GM19467 (cell line): ENCODE measurements at regions not wholly inside any gene's neighbourhood (a gene's known extent, or its start where the extent isn't known, plus 50 kb on each side); places are given as distances from the start of the nearest gene placed in this dataset.
"Not testable (repeated sequence)": the region's sequence is repeated elsewhere in the genome, so short reads cannot be mapped to it uniquely, and the experiment has no call there.

ENCODE experiments used
- ATAC-seq: cut with Tn5 transposase; IDR thresholded peaks from one replicate; pipeline ENCODE4 v1.9.1; 2021; ENCODE audit warnings: mild to moderate bottlenecking, moderate library complexity; ENCODE audit not compliant: unreplicated experiment

DNA sequence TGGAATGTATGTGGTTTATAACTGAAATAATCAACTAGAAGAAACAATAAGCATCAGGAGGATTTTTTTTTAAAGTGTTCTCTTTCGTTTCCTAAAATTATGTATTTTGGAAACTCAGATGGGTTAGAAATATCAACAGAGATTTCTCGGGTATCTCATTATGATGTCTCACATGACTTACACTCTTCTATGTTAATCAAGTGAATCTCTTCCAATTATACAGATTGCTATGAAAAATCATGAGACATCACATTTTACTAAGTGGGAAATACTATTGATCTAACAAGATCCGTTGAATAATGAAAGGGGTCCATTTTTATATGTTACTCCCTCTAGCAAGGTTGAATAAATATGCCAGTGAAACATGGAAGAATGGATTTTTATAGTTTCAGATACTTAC, 54.7 kb upstream of the NRIP1 start:
- no peak for ATAC-seq

DNA sequence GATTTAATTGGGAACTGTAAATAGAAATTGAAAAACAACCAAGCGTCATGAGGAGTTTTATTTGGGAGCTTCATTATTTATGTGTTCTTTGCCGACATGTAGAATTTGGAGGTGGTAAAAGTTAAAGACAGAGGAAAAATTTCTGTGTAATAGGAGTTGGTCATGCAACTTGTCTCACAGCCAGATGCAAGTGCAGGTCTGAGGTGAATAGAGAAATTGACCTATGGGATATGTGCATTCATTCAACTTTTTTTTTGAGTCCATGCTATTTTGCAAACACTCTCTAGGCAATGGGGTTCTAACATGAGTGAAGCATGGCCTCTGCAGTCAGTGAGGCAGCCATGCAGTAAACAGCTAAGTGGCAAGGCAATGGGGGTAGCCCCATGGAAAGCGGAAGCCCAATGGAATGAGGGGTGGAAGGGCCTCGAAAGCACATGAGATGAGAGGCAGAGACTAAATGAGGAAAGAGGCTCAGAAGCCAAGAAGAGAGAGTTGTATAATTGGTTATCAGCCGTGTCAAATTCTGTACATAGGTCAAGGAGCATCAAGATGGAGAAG, 56.4 kb upstream of the NRIP1 start:
- ATAC-seq = no peak

DNA sequence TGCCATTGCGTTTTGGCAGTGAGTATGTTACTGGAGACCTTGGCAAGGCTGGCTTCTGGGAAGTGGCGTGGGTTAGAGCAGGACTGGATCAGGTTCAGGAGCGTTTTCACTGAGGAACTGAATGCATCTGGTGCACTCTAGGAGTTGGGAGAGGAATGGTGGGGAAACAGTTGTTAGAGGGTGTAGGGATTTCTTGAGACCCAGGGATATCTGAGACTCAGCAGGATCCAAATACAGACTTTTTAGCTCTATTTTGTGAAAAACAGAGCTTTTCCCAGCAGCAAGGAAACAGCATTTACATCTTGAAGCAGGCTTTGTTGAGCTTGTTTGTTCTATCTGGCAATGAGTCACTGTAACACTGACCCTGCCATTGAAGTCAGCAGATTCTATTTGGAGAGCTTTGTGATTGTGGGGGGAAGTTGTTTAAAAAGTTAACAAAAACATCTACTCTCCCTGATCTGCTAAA, 56.9 kb upstream of the NRIP1 start:
- no peak for ATAC-seq

DNA sequence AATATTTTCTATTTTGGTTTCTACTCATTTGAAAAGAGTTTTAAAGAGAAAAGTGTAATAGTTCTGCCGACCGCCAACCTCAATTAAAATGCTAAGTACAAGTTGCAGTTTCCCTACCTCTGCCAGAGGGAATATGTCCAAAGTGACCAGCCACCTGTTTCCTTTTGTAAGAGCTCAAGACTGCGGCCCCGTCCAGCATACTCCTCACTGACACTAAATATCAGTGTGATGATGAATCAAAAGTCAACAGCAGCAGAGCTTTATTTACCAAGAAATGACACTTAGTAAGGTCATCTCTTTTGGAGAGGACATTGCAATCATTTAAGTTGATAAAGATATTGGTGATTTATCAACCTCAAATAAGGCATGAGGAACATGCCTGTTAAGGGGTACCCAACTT, 57.4 kb upstream of the NRIP1 start:
- ATAC-seq = no peak

DNA sequence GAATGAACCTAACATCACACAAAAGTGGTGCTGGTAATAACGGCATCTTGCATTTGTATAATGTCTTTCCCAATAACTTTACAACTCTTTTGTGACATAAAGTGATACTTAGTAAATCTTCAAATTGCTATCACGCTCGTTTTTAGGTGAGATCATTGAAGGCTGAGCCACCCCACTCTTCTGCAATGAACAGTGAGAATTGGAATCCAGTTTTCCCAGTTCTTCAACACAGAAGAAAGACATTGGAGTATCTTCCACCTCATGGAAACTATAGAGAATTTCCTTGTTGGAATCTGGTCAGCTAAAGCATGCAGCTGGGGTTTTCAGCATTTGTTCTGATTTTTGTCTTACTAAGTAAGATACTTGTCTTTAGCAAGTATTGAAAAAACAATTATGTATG, 59.9 kb upstream of the NRIP1 start:
- ATAC-seq = no peak

DNA sequence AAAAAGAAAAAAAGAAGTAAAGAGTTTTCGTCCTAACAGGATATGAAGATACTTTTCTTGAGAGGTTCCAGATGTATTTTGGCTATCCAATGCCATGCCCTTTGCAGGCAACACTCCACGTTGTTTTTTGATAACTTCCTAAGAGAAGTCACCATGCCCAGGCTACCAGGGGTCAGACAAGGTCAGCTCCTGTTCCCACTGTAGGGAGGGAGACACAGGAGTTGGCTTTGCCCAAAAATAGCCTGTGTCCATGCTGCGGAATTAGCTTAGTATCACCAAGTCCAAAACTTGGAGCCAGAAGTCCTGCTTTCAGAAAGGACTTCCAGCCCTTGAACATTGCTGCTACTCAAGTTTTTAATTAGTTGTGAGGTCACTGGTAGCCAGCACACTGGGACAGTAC, 62.1 kb upstream of the NRIP1 start:
- no peak for ATAC-seq

DNA sequence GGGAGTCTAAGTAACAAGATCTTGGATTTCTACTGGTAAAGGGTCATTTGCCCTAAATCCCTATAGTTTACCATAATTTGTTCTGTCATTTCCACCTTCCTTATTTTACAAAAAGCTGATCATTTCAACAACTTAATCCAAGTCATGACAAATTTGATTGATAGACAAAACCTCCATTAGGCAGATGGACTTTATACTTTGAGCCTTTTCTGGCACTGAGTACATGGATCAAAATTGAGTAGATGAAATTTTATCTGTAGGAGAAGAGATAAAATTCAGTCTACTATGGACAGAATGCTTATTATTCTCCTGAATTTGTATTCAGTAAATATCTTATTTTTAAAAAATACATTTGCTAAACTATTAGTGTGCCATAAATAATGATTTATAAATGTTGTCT, 62.6 kb upstream of the NRIP1 start:
- ATAC-seq = no peak

DNA sequence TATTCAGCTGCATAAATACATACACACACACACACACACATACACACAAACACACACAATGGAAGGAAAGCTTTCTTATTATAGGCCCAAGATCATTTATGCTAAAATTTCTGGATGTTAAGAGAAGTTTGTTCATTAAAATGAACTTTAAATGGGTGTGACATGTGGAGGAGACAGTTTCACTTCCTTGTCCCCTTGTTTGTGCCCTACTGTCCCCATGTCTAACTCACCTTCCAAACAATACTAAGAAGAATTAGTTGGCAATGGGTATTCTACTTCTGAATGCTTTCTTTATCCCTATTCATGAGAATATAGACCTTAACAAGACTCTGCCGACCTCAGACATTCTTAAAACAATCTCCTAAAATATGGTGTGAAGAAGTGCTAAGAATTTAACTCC, 63.5 kb upstream of the NRIP1 start:
- ATAC-seq = no peak

DNA sequence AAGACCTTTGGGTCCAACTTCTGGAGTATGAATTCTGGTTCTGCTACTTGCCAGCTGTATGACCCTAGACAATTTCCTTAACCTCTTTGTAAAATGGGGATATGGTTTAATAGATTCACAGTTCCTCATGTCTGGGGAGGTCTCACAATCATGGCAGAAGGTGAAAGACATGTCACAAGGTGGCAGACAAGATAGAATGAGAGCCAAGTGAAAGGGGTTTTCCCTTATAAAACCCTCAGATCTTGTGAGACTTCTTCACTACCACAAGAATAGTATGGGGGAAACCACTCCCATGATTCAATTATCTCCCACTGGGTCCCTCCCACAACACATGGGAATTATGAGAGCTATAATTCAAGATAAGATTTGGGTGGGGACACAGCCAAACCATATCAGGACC, 63.9 kb upstream of the NRIP1 start:
- not testable (repeated sequence) for ATAC-seq

DNA sequence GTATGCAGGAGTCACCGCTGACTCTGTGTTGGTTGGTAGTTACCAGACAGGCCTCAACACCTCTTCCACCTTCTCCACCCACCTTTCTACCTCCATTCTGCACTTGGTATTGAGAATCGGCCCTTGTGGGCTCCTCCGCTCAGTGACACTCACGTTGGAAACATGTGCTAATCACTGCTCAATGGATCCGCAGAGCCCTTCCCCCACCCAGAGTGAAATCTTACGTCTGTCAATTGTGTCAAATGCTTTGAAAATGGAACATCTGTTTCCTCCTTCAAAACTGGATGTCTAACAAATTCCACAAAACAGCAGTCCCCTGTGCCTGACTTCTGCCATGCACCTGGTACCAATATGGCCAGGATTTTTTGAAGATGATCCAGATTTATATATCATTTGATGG, 65.5 kb upstream of the NRIP1 start:
- no peak for ATAC-seq

DNA sequence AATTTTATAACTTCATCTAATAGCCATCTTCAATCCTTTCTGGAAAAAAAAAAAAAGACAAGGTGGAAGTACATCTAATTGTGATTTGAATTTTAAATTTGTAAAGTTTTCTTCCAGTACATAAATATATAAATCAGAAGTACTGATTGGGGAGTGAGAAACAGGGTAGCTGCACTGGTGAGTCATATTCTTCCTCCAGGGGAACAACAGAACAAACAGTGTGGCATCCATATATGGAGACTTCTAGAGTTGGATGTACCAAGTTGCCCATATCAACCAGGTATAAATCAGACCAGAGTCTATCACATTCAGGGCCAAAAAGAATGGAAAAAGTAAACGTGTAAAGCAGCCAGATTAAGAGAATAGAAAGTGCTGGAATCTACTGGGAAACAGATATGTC, 66.0 kb upstream of the NRIP1 start:
- no peak for ATAC-seq

DNA sequence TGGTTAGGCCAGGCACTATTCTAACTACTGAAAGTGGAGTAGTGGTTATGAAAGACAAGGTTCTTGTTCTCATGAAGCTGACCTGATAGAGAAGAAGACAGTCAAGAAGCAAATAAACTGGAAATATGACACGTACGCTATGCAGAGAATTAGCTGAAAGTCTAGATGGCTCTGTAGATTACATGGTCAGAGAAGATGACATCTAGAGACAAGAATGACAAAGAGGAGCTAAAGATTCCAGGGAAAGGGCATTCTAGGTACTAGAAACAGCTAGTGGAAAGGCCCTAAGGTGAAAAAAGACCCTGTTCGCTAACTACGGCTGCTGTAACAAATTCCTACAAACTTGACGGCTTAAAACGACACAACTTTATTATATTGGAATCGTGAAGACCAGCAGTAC, 68.0 kb upstream of the NRIP1 start:
- ATAC-seq = no peak

DNA sequence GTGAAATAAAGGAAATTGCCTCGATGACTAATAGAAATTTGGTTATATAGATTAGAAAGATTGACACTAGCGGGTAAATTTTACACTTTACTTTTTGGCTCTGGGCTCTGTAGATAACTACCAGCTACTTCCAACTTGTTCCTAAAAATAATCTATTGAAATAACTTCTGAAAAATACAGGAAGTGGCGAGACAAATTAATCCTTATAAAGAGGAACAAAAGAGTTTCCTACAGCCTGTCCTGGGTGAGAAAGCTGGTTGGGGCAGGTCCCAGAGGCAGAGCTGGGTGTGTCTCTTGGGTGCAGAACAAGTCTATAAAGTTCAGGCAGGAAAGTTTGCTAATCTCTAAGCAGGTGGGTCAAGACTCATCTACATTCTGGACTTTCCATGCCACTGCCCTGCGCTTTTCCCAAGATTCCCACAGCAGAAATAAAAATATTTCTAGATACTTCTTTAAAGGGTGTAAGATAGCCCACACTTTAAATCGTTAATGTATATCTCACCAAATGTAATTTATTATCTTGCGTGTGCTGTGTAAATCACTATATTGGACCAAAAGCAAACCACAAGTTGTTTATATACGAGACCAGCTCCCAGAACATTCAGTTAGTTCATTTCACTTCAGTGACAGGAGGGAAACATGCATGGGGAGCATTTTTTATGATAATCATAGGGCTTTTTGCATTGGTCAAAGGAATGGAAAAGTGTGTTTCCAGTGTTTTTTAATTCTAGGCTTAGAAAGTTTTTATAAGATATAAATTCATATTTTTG, 70.1 kb upstream of the NRIP1 start:
- ATAC-seq = no peak

DNA sequence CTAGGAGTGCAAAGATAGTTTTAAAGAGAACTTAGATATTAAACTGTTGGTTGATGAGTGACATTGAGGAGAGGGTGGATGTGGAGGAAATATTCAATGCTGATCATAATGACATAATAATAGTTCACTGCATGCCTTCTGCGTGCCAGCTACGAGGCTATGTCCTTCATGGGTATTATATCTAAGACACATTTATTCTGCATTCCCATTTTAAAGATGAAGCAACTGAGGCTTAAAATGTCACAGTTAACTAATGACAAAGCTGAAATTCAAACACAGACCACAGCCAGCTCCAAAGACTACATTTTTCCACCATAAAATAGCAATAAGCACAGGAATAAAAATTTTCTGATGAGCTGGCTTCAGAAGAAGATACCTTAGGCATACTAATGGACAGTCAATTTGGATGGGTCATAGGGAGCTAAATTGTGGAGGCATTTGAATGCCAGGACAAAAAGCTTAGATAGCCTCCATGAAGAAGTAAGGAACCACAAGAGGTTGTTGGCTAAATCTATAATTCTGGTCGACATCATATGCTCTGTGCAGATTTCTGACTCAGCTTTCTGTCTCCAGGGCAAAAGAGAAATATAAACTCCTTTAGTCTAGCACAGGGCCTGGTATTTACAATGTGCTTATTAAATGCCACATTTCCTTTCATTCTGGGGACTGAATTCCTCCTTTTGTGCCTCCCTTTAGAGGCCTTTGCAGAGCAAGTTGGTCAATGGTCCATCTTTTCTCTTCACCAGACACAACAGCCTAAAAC, 71.2 kb upstream of the NRIP1 start:
- ATAC-seq = no peak

DNA sequence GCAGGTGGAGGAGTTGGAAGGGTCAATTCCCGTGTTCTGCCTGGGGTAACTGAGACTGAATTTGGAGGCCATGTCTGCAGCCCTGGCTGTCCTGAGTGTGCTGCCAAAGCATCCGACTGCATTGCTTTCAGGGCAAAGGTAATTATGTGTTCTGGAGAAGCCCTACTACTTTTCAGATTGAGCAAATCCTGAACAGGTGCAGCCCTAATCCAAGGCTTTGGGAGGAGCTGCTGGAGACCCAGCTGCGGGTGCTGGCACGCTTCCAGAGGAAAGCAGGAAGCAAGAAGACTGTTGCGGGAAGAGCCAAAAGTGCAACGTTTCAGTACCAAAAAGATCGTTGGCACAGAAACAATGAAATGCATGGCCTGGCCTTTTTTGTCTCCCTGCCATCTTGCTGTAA, 73.7 kb upstream of the NRIP1 start:
- ATAC-seq = no peak

DNA sequence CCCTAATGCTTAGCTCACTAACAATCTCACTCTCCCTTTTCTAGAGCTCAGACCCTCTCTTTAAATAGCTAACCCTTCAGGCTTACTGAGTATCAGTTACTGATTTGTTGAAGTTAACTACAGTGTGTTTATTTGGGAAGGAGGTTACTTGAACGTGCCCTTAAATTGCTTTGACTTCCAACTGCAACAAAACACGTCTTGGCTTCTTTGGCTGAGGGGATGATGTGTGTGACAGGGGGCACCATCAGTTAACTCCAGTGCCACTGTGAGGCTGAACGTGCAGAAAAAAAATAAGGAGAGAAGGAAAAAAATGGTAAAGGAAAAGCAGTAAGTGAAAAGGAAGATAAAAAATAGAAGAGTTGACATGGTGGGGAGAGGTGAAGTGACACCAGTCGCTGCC, 75.1 kb upstream of the NRIP1 start:
- no peak for ATAC-seq

DNA sequence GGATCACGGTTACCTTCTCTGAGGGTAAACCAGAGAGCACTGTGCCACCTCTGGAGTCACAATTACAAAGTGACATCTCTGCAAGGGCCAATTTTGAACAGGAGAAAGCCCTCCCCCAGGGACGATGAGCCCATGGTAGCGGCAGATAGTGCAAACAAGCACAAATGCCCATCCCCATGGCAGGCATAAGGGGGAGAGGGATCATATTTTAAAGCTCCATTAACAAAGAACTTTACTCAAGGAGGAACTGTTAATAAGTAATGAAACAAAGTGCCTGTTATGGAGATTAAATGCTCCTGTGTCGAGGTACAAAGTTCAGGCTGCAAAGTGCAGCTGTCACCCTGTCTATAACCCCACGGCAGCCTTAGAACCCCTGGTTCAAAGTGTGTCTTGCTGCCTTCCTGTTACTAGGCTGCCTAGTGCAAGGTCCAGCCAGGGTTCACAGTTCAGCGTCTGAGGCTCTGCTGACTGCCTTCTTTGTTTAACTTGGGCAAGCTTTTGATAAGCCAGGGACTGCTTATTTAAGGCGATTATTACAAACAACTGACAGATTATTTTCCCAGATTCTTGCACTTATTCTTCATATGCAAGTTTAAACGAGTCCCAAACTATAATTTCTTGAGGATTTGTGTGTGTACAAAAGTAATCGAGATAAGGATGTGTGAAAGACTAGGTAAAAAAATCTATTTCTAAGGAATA, 75.7 kb upstream of the NRIP1 start:
- no peak for ATAC-seq

DNA sequence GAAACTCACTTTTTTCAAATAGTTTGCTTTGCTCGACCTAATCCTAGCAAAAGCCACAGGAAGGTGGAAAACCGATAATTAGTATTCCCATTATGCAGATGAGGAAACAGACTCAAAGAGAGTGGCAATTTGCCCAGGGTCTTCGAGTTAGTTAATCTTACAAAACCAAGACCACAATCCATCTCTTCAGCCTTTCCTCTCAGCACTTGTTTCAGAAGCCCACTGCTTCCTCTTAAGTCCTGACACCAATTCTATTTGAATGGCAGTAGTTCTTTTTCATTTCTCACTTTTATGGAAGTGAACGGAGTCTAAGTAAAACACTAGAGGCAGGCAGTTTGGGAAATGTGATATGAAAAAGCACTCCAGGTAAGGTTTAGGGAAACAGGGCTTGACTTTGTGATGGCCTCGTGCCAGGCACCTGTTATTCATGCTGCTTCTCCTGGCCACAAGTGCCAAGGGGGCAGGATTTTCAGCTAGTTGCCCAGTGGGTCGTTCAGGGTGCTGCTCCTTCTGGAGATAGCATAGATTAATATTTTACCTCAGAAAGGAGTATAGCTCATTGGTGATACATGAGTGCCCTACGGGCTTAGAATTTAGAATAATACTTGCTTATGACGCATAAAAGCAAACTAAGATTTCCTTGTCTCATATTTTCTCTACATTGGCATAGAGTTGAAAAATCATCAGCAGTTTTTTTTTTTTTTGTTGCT, 76.6 kb upstream of the NRIP1 start:
- no peak for ATAC-seq

DNA sequence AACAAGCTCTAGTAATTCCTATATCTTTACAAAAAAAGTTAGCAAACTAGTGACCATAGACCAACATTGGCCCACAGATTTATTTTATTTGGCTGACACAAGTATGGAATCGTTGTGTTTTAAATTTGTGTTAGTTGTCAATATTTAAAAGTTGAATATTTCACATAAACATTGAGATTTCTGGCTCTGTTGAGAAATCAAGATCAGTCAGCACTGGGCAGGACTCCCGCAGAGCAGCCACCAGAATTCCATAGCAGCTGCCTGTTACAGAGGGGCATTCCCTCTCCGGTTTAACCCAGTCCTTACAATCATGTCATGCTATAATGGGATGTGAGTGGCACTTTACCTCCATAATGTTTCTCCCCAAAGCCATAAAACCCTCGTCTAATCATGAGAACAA, 79.2 kb upstream of the NRIP1 start:
- ATAC-seq = no peak

DNA sequence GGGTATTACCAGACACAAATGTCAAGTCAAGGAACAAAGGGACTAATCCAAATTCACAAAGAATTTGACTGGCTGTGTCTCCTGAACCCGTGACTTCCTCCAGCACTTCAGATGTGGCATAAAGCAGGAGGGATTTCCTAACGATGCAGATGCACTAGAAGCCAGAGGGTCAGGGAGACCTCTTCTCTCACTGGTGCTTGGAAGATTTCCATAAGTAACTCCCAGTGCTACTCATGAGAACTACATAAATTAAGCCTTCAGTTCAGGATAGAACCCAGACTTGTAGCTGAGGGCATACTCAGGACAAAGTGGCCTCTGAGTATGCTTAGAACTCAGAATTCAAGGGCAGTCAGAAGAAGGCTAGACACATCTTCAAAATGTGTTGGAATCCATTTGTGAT, 83.6 kb upstream of the NRIP1 start:
- no peak for ATAC-seq
